HCT116 (cell line): ENCODE measurements at regions not wholly inside any gene's neighbourhood (a gene's known extent, or its start where the extent isn't known, plus 50 kb on each side); places are given as distances from the start of the nearest gene placed in this dataset.
A peak's percentile ranks its signal among the peaks of the same experiment; 100 is the strongest.

Experiments
- ATAC-seq: fragments of 200-7000 bp; cut with Tn5 transposase; 2 replicates; pipeline ENCODE4 v1.9.1; 2020; ENCODE audit warnings: mild to moderate bottlenecking, moderate library complexity
- BruUV-seq: library from RNA; stranded (reverse); fragments of 400-500 nt; replicated peaks from 2 replicates; lab custom pipeline; 2021; lab: Mats Ljungman, UMichigan
- CTCF ChIA-PET: fragments of 300-600 bp; sonication (Branson Sonifier 250); formaldehyde crosslinking; loops from one replicate; lab custom pipeline; 2021; ENCODE audit warnings: antibody characterized with exemption; lab: Charles Lee
- POLR2A ChIA-PET: fragments of 300-600, 350-600 bp; sonication (Branson Sonifier 250); formaldehyde crosslinking; loops from one replicate; lab custom pipeline; 2021; ENCODE audit warnings: antibody characterized with exemption; lab: Charles Lee
- RAD21 ChIA-PET, 2 experiments: fragments of 300-600 bp; sonication (Branson Sonifier 250); formaldehyde crosslinking; loops; one replicate each; lab custom pipeline; 2023; ENCODE audit warnings: low total read pairs in 2 of 2; ENCODE audit not compliant: uncharacterized antibody in 2 of 2, unreplicated experiment in 2 of 2, low non-redundant PET in 1 of 2; lab: Charles Lee
- DNase-seq: peaks from one replicate; pipeline ENCODE4 v3.0.0-alpha.2; 2010; ENCODE audit warnings: low read depth, low spot score
- H2AFZ ChIP-seq: fragments of 200-600 bp; shearing (Covaris generic), sonication (generic); 2 replicates; pipeline ENCODE4 v1.6.1; 2017; ENCODE audit warnings: low read depth, mixed run types, mixed read lengths, antibody characterized with exemption, low read length; ENCODE audit not compliant: poor library complexity, severe bottlenecking
- H3K27ac ChIP-seq: 2 replicates; pipeline ENCODE4 v1.5.1; 2012; ENCODE audit warnings: low read depth, low read length
- H3K27me3 ChIP-seq: fragments of 200-600 bp; sonication (generic); 2 replicates; pipeline ENCODE4 v1.6.1; 2016; ENCODE audit warnings: mixed run types, low read length, mixed read lengths; ENCODE audit not compliant: insufficient read depth
- H3K36me3 ChIP-seq, 2 experiments: fragments of 200-500 bp in 1 of 2; fragments of 200-600 bp in 1 of 2; sonication (Bioruptor generic) in 1 of 2; sonication (generic) in 1 of 2; 2 replicates each; pipeline versions ENCODE4 v1.5.1 to v1.6.1; 2014 to 2016; ENCODE audit warnings: low read length in 2 of 2, inconsistent platforms in 1 of 2, mixed read lengths in 1 of 2, mixed run types in 1 of 2; ENCODE audit not compliant: insufficient read depth in 2 of 2, control insufficient read depth in 1 of 2
- H3K4me1 ChIP-seq, 2 experiments: fragments of 200-600 bp in 1 of 2; sonication (generic) in 1 of 2; 2 replicates each; pipeline versions ENCODE4 v1.5.1 to v1.6.1; 2012 to 2017; ENCODE audit warnings: low read length in 2 of 2, inconsistent platforms in 1 of 2, mild to moderate bottlenecking in 1 of 2, mixed read lengths in 1 of 2, mixed run types in 1 of 2, moderate library complexity in 1 of 2; ENCODE audit not compliant: insufficient read depth in 2 of 2, control insufficient read depth in 1 of 2
- H3K4me2 ChIP-seq: fragments of 200-600 bp; sonication (generic); 2 replicates; pipeline ENCODE4 v1.6.1; 2017; ENCODE audit warnings: mixed run types, low read length, mixed read lengths
- H3K4me3 ChIP-seq, 2 experiments: fragments of 200-600 bp in 1 of 2; sonication (generic) in 1 of 2; replicated peaks in 1 of 2; 2 replicates each; pipeline ENCODE4 v1.5.1; 2011 to 2016; ENCODE audit warnings: low read length in 2 of 2, control low read depth in 1 of 2, low read depth in 1 of 2, mild to moderate bottlenecking in 1 of 2, mixed read lengths in 1 of 2, mixed run types in 1 of 2
- H3K79me2 ChIP-seq: fragments of 200-600 bp; sonication (generic); 2 replicates; pipeline ENCODE4 v1.6.1; 2017; ENCODE audit warnings: mild to moderate bottlenecking, mixed run types, low read length, moderate library complexity, mixed read lengths; ENCODE audit not compliant: insufficient read depth
- H3K9ac ChIP-seq: fragments of 200-600 bp; sonication (generic); 2 replicates; pipeline ENCODE4 v1.6.1; 2016; ENCODE audit warnings: low read length, mixed read lengths
- H3K9me2 ChIP-seq: fragments of 200-600 bp; sonication (generic), shearing (Covaris generic); 2 replicates; pipeline ENCODE4 v1.6.1; 2017; ENCODE audit warnings: mixed run types, mild to moderate bottlenecking, moderate library complexity; ENCODE audit not compliant: insufficient read depth
- H3K9me3 ChIP-seq, 2 experiments: fragments of 200-500 bp in 1 of 2; fragments of 200-600 bp in 1 of 2; sonication (Bioruptor generic) in 1 of 2; sonication (generic) in 1 of 2; 2 replicates each; pipeline ENCODE4 v1.6.1; 2014 to 2017; ENCODE audit warnings: low read length in 2 of 2, mixed read lengths in 2 of 2, inconsistent platforms in 1 of 2, low read depth in 1 of 2, mild to moderate bottlenecking in 1 of 2, mixed run types in 1 of 2, moderate library complexity in 1 of 2; ENCODE audit not compliant: control insufficient read depth in 1 of 2, insufficient read depth in 1 of 2
- H4K20me1 ChIP-seq: fragments of 200-600 bp; sonication (generic), shearing (Covaris generic); 2 replicates; pipeline ENCODE4 v1.6.1; 2017; ENCODE audit warnings: mixed run types, mild to moderate bottlenecking, moderate library complexity; ENCODE audit not compliant: insufficient read depth
- CBX3 ChIP-seq: IDR thresholded peaks from 2 replicates; pipeline ENCODE4 v1.6.1; 2012; ENCODE audit warnings: low read depth
- CTCF ChIP-seq, 3 experiments: fragments of 200-600 bp in 1 of 3; sonication (generic) in 1 of 3; IDR thresholded peaks in 2 of 3; conservative IDR thresholded peaks in 1 of 3; 2 replicates each; pipeline ENCODE4 v1.5.1; 2012 to 2017; ENCODE audit warnings: low read depth in 2 of 3, low read length in 2 of 3, antibody characterized with exemption in 1 of 3, borderline replicate concordance in 1 of 3, control low read depth in 1 of 3, mild to moderate bottlenecking in 1 of 3, mixed read lengths in 1 of 3, mixed run types in 1 of 3, moderate library complexity in 1 of 3; ENCODE audit not compliant: insufficient read depth in 1 of 3
- ELF1 ChIP-seq: IDR thresholded peaks from 2 replicates; pipeline ENCODE4 v1.6.1; 2012; ENCODE audit warnings: low read depth, borderline replicate concordance
- EZH2 ChIP-seq: fragments of 200-600 bp; sonication (generic); IDR thresholded peaks from 2 replicates; pipeline ENCODE4 v1.6.1; 2017; ENCODE audit warnings: antibody characterized with exemption, mixed run types
- EZH2phosphoT487 ChIP-seq: fragments of 200-600 bp; IDR thresholded peaks from 2 replicates; pipeline ENCODE4 v1.6.1; 2018; ENCODE audit warnings: antibody characterized with exemption, borderline replicate concordance
- FOSL1 ChIP-seq: IDR thresholded peaks from 2 replicates; pipeline ENCODE4 v1.6.1; 2012; ENCODE audit warnings: low read depth
- MAX ChIP-seq: IDR thresholded peaks from 2 replicates; pipeline ENCODE4 v1.6.1; 2012
- POLR2A ChIP-seq: IDR thresholded peaks from 2 replicates; pipeline ENCODE4 v1.7.0; 2011; ENCODE audit warnings: borderline replicate concordance; ENCODE audit not compliant: insufficient read depth, insufficient read length; ENCODE audit errors: extremely low read depth
- POLR2AphosphoS5 ChIP-seq: IDR thresholded peaks from 2 replicates; pipeline ENCODE4 v1.6.1; 2011; ENCODE audit warnings: mild to moderate bottlenecking, low read depth, low read length, moderate library complexity
- RAD21 ChIP-seq: IDR thresholded peaks from 2 replicates; pipeline ENCODE4 v1.6.1; 2012; ENCODE audit warnings: low read depth, mild to moderate bottlenecking
- SIN3A ChIP-seq: IDR thresholded peaks from 2 replicates; pipeline ENCODE4 v1.6.1; 2012; ENCODE audit warnings: low read depth
- SP1 ChIP-seq: IDR thresholded peaks from 2 replicates; pipeline ENCODE4 v1.6.1; 2012; ENCODE audit warnings: low read depth
- TCF7L2 ChIP-seq: IDR thresholded peaks from 2 replicates; pipeline ENCODE4 v1.7.0; 2011; ENCODE audit warnings: borderline replicate concordance, inconsistent platforms; ENCODE audit not compliant: insufficient read depth, insufficient read length; ENCODE audit errors: extremely low read depth
- YY1 ChIP-seq: IDR thresholded peaks from 2 replicates; pipeline ENCODE4 v1.6.1; 2011; ENCODE audit warnings: low read length, low read depth, moderate library complexity, mild to moderate bottlenecking; ENCODE audit not compliant: insufficient replicate concordance; ENCODE audit errors: extremely low read depth
- ZBTB33 ChIP-seq: IDR thresholded peaks from 2 replicates; pipeline ENCODE4 v1.6.1; 2011; ENCODE audit warnings: mild to moderate bottlenecking, low read length, moderate library complexity; ENCODE audit not compliant: insufficient replicate concordance; ENCODE audit errors: extremely low read depth
- ZFX ChIP-seq: fragments of 450-650 bp; IDR thresholded peaks from 2 replicates; pipeline ENCODE4 v1.6.1; 2017
- intact Hi-C: fragments of 100-400 bp; cut with micrococcal nuclease; formaldehyde crosslinking; loops from 2 replicates; pipeline ENCODE4 v1.10.0; 2022

GRCh38 chr3:30508339-30508738, 98.1 kb upstream of the TGFBR2 start (continued):
- TF ChIP-seq MAX = no peak
- TF ChIP-seq RAD21 = no peak
- TF ChIP-seq YY1 = no peak
- no peak for TF ChIP-seq ELF1
- TF ChIP-seq FOSL1 = no peak
- no peak for TF ChIP-seq TCF7L2
- TF ChIP-seq SP1 = no peak
- TF ChIP-seq ZFX = no peak
- TF ChIP-seq EZH2 = no peak
- TF ChIP-seq ZBTB33 = no peak
- TF ChIP-seq POLR2A = no peak
- TF ChIP-seq EZH2phosphoT487 = no peak
- TF ChIP-seq CBX3 = no peak

- ChIA-PET RAD21 (no interaction called here), CTCF (no interaction called here), POLR2A (no interaction called here)
- ATAC-seq (no peak), DNase-seq (no peak)
- H3K4me2 ChIP-seq = no peak overlapping the region
- H3K9me3 ChIP-seq = no peaks in the 10 kb centered on the region
- intact Hi-C loops = no loop called here
- no TSS peak for BruUV-seq
- H3K79me2 ChIP-seq = no peaks in the 10 kb centered on the region
- H3K9me2 ChIP-seq = no peaks in the 10 kb centered on the region
- H4K20me1 ChIP-seq = no peaks in the 10 kb centered on the region
- no peak for TF ChIP-seq RAD21
- TF ChIP-seq SP1 = no peak
- no peak for TF ChIP-seq SIN3A
- no peak for TF ChIP-seq POLR2AphosphoS5
- no peak for TF ChIP-seq ZBTB33
- no peak for TF ChIP-seq CTCF (IDR thresholded peaks at IDR 0.05 in 2 of 3, conservative IDR thresholded peaks at IDR 0.05 in 1 of 3; ENCODE audit: borderline replicate concordance in 1 of 3, insufficient read depth in 1 of 3, low read depth in 2 of 3, low read length in 2 of 3)
- no peak overlapping the region for H3K4me3 ChIP-seq
- H3K27me3 ChIP-seq = no peaks in the 10 kb centered on the region
- no peaks in the 10 kb centered on the region for H3K36me3 ChIP-seq
- H3K27ac ChIP-seq = no peak overlapping the region
- peak overlapping the region; percentile 7 for H2AFZ ChIP-seq
- H3K4me1 ChIP-seq = peaks cover 5 to 13% of the 10 kb centered on the region in 2 experiments; a peak in 3 of 4 replicates
- H3K9ac ChIP-seq = no peak overlapping the region
Measured at GRCh38 chr3:30510596-30510995, 95.8 kb upstream of the TGFBR2 start.
